HepG2 (cell line): ENCODE measurements at regions not wholly inside any gene's neighbourhood (a gene's known extent, or its start where the extent isn't known, plus 50 kb on each side); places are given as distances from the start of the nearest gene placed in this dataset.
A peak's percentile ranks its signal among the peaks of the same experiment; 100 is the strongest.

ENCODE experiments used
- ATAC-seq: fragments of 200-7000 bp; cut with Tn5 transposase; 3 replicates; pipeline ENCODE4 v1.9.1; 2020; ENCODE audit warnings: mild to moderate bottlenecking, moderate library complexity
- BruUV-seq: library from RNA; stranded (reverse); fragments of 400-500 nt; replicated peaks from 2 replicates; lab custom pipeline; 2021; lab: Mats Ljungman, UMichigan
- CTCF ChIA-PET: fragments of 300-600 bp; formaldehyde crosslinking; extraction: SDS; loops from one replicate; lab custom pipeline; 2021; ENCODE audit warnings: low total read pairs, inconsistent platforms, low intra/inter-chr PET ratio; lab: Yijun Ruan, JAX
- POLR2A ChIA-PET: fragments of 350-600 bp; sonication (Branson Sonifier 250); formaldehyde crosslinking; loops from one replicate; lab custom pipeline; 2020; ENCODE audit warnings: antibody characterized with exemption, inconsistent platforms; lab: Yijun Ruan, JAX
- DNase-seq: peaks from one replicate; pipeline ENCODE4 v3.0.0-alpha.2; 2015; ENCODE audit warnings: low spot score
- FAIRE-seq: peaks from 3 replicates; lab custom pipeline; 2011; peaks lifted over from hg19 to GRCh38; lab: Jason Lieb, UNC
- H2AFZ ChIP-seq: one replicate; pipeline ENCODE4 v1.6.1; 2011; ENCODE audit warnings: low read length, inconsistent platforms
- H3K27ac ChIP-seq: fragments of 300-600 bp; 3 replicates; pipeline ENCODE4 v1.8.0; 2011; ENCODE audit warnings: mixed run types, mild to moderate bottlenecking, mixed read lengths, low read length, inconsistent platforms; ENCODE audit not compliant: insufficient read depth; ENCODE audit errors: extremely low read length
- H3K27me3 ChIP-seq, 2 experiments: fragments of 200-600 bp in 1 of 2; 2 replicates in 1 of 2; 3 replicates in 1 of 2; pipeline versions ENCODE4 v1.6.0 to v1.8.0; 2011; ENCODE audit warnings: low read length in 2 of 2, mild to moderate bottlenecking in 2 of 2, moderate library complexity in 2 of 2, inconsistent platforms in 1 of 2; ENCODE audit not compliant: insufficient read depth in 2 of 2, control insufficient read depth in 1 of 2
- H3K36me3 ChIP-seq, 2 experiments: fragments of 200-600 bp in 1 of 2; replicated peaks in 1 of 2; 2 replicates in 1 of 2; 3 replicates in 1 of 2; pipeline versions ENCODE4 v1.5.1 to v1.8.0; 2011; ENCODE audit warnings: low read length in 2 of 2, inconsistent platforms in 1 of 2; ENCODE audit not compliant: insufficient read depth in 2 of 2, control insufficient read depth in 1 of 2
- H3K4me1 ChIP-seq: 2 replicates; pipeline ENCODE4 v1.5.1; 2012; ENCODE audit warnings: low read length, inconsistent platforms; ENCODE audit not compliant: insufficient read depth
- H3K4me2 ChIP-seq: 2 replicates; pipeline ENCODE4 v1.6.0; 2011; ENCODE audit warnings: low read depth, low read length, inconsistent platforms
- H3K4me3 ChIP-seq, 3 experiments: fragments of 200-600 bp in 1 of 3; sonication (generic), shearing (Covaris generic) in 1 of 3; replicated peaks in 1 of 3; 2 replicates each; pipeline ENCODE4 v1.5.1; 2011 to 2016; ENCODE audit warnings: low read length in 3 of 3, inconsistent platforms in 2 of 3, low read depth in 2 of 3, mild to moderate bottlenecking in 2 of 3, control low read depth in 1 of 3, mixed read lengths in 1 of 3; ENCODE audit not compliant: insufficient read depth in 1 of 3
- H3K79me2 ChIP-seq: one replicate; pipeline ENCODE4 v1.6.1; 2011; ENCODE audit warnings: low read length, inconsistent platforms; ENCODE audit not compliant: insufficient read depth
- H3K9ac ChIP-seq: 2 replicates; pipeline ENCODE4 v1.6.0; 2011; ENCODE audit warnings: mild to moderate bottlenecking, low read depth, low read length, inconsistent platforms; ENCODE audit not compliant: insufficient read depth
- H3K9me3 ChIP-seq: 2 replicates; pipeline ENCODE4 v1.5.1; 2012; ENCODE audit warnings: mild to moderate bottlenecking, low read length
- H4K20me1 ChIP-seq: 2 replicates; pipeline ENCODE4 v1.6.0; 2011; ENCODE audit warnings: inconsistent platforms, mild to moderate bottlenecking, low read length, moderate library complexity; ENCODE audit not compliant: insufficient read depth
- ATF1 ChIP-seq: IDR thresholded peaks from 2 replicates; pipeline ENCODE4 v1.6.1; 2016; ENCODE audit warnings: mild to moderate bottlenecking, control low read depth
- BHLHE40 ChIP-seq: IDR thresholded peaks from 2 replicates; pipeline ENCODE4 v1.6.1; 2011; ENCODE audit warnings: low read length, improper control_type of control experiment
- CTCF ChIP-seq: sonication (generic); formaldehyde crosslinking; IDR thresholded peaks from 2 replicates; pipeline ENCODE4 v1.5.0; 2020; ENCODE audit warnings: mild to moderate bottlenecking, missing genetic modification reagents, moderate library complexity
- FOXO1 ChIP-seq: sonication (generic); formaldehyde crosslinking; IDR thresholded peaks from 2 replicates; pipeline ENCODE4 v1.4.0; 2020; ENCODE audit warnings: missing genetic modification reagents
- HNF4G ChIP-seq, 2 experiments: sonication (generic) in 1 of 2; formaldehyde crosslinking in 1 of 2; IDR thresholded peaks; 2 replicates each; pipeline versions ENCODE4 v1.4.0 to v1.6.1; 2011 to 2020; ENCODE audit warnings: borderline replicate concordance in 2 of 2, low read depth in 2 of 2, mild to moderate bottlenecking in 2 of 2, low read length in 1 of 2, missing genetic modification reagents in 1 of 2, moderate library complexity in 1 of 2
- MAFK ChIP-seq, 2 experiments: IDR thresholded peaks in 1 of 2; conservative IDR thresholded peaks in 1 of 2; 2 replicates each; pipeline ENCODE4 v1.6.1; 2011; ENCODE audit warnings: improper control_type of control experiment in 2 of 2, low read length in 2 of 2
- MYNN ChIP-seq: sonication (generic); formaldehyde crosslinking; IDR thresholded peaks from 2 replicates; pipeline ENCODE4 v1.4.0; 2020; ENCODE audit warnings: mild to moderate bottlenecking, low read depth, missing genetic modification reagents
- PHF8 ChIP-seq: sonication (generic); formaldehyde crosslinking; IDR thresholded peaks from 2 replicates; pipeline ENCODE4 v1.5.0; 2020; ENCODE audit warnings: missing genetic modification reagents
- POLR2G ChIP-seq: fragments of 200-400 bp; formaldehyde crosslinking; IDR thresholded peaks from 2 replicates; pipeline ENCODE4 v1.6.1; 2018; ENCODE audit warnings: mild to moderate bottlenecking, low read depth, low read length, moderate library complexity
- SMC3 ChIP-seq: IDR thresholded peaks from 2 replicates; pipeline ENCODE4 v1.6.1; 2011; ENCODE audit warnings: low read length, improper control_type of control experiment
- THAP11 ChIP-seq: IDR thresholded peaks from 2 replicates; pipeline ENCODE4 v1.6.1; 2016; ENCODE audit warnings: missing biosample characterization, missing genetic modification reagents
- THAP7 ChIP-seq: sonication (generic); formaldehyde crosslinking; IDR thresholded peaks from 2 replicates; pipeline ENCODE4 v1.8.1; 2023; ENCODE audit warnings: mild to moderate bottlenecking, missing genetic modification reagents
- ZNF317 ChIP-seq: sonication (generic); formaldehyde crosslinking; IDR thresholded peaks from 2 replicates; pipeline ENCODE4 v1.5.0; 2020; ENCODE audit warnings: mild to moderate bottlenecking, missing genetic modification reagents
- ZNF335 ChIP-seq: sonication (generic); formaldehyde crosslinking; IDR thresholded peaks from 2 replicates; pipeline ENCODE4 v1.4.0; 2020; ENCODE audit warnings: missing genetic modification reagents
- ZNF354B ChIP-seq: sonication (generic); formaldehyde crosslinking; IDR thresholded peaks from 2 replicates; pipeline ENCODE4 v1.8.0; 2022; ENCODE audit warnings: mild to moderate bottlenecking, missing genetic modification reagents
- WGBS: methylation state at CpG from one replicate; pipeline ENCODE4 v1.1.6; 2017; ENCODE audit warnings: low lambda C conversion rate; 5-methylcytosine and 5-hydroxymethylcytosine counted together
- in situ Hi-C: cut with HindIII; loops from 2 replicates; pipeline ENCODE4 v1.10.0; 2017; ENCODE audit warnings: low pct_unique_long_range_greater_than_20kb; ENCODE audit not compliant: extremely low pct_ligation_motif_present
- intact Hi-C: fragments of 100-400 bp; cut with micrococcal nuclease; formaldehyde crosslinking; loops from one replicate; pipeline ENCODE4 v1.10.0; 2022; ENCODE audit not compliant: unreplicated experiment

GRCh38 chr13:99442273-99442895 is 58.9 kb upstream of the TM9SF2 start (continued):
- no peak for TF ChIP-seq THAP7 (CRISPR knock-in tag)
- TF ChIP-seq PHF8 (CRISPR knock-in tag) = no peak
- TF ChIP-seq CTCF = peak; percentile 77
- no peak for TF ChIP-seq MYNN
- no peak for TF ChIP-seq FOXO1
- peak in 1 of 2 experiments; percentile 24; a peak in 1 of 4 replicates for TF ChIP-seq MAFK (conservative IDR thresholded peaks at IDR 0.05 in 1 of 2, IDR thresholded peaks at IDR 0.05 in 1 of 2; ENCODE audit: low read length in 2 of 2)
- no peak for TF ChIP-seq ZNF335 (CRISPR knock-in tag)
- no peak for TF ChIP-seq BHLHE40
- no peak for TF ChIP-seq THAP11
- TF ChIP-seq, all 625 proteins: peak for 6

- peak overlapping the region; percentile 76 for H2AFZ ChIP-seq
- BruUV-seq = no TSS peak
These were observed 55.0 kb upstream of the TM9SF2 start for GRCh38 chr13:99446242-99446641.

More at GRCh38 chr13:99446242-99446641, 55.0 kb upstream of the TM9SF2 start:
- in situ Hi-C loops = no loop called here
- Histone ChIP-seq H4K20me1 (no peaks in the 10 kb centered on the region), H3K79me2 (no peaks in the 10 kb centered on the region), H3K27me3 (peaks cover 0 to 19% of the 10 kb centered on the region in 2 experiments; a peak in 2 of 5 replicates), H3K9me3 (no peaks in the 10 kb centered on the region), H3K36me3 (no peaks in the 10 kb centered on the region), H3K4me3 (no peak overlapping the region)
- ATAC-seq = peak; percentile 85
- POLR2A ChIA-PET = no interaction called here
- 28% methylated on average over 9 of the region's 9 CpGs for WGBS
- TF ChIP-seq SMC3 (peak; percentile 8; the same call in 1 of the 2 replicates), ATF1 (no peak), HNF4G (IDR thresholded peaks at IDR 0.05; ENCODE audit: borderline replicate concordance, low read depth, low read length) (no peak), HNF4G (CRISPR knock-in tag; IDR thresholded peaks at IDR 0.05; ENCODE audit: borderline replicate concordance, low read depth) (no peak), CTCF (peak; percentile 43), POLR2G (no peak), ZNF317 (no peak), ZNF354B (CRISPR knock-in tag) (no peak)
- TF ChIP-seq, all 625 proteins: peak for 2
- intact Hi-C loops = no loop called here
- CTCF ChIA-PET = interaction anchor here (0.6 to 0.7 kb wide), 2 partner anchors 9 to 269 kb away, joined by 3 read pairs; no protein-coding TSS in a partner anchor
- Histone ChIP-seq H3K4me2 (peak overlapping the region; percentile 41; the same call in 1 of the 2 replicates), H3K4me1 (peaks cover 18% of the 10 kb centered on the region; the same call in 1 of the 2 replicates), H3K27ac (no peak overlapping the region), H3K9ac (no peak overlapping the region)
- FAIRE-seq (peak; percentile 73), DNase-seq (peak; percentile 30)
